HCT116 (cell line): ENCODE measurements at regions not wholly inside any gene's neighbourhood (a gene's known extent, or its start where the extent isn't known, plus 50 kb on each side); places are given as distances from the start of the nearest gene placed in this dataset.

Experiments
- ATAC-seq: fragments of 200-7000 bp; cut with Tn5 transposase; 2 replicates; pipeline ENCODE4 v1.9.1; 2020; ENCODE audit warnings: mild to moderate bottlenecking, moderate library complexity
- BruUV-seq: library from RNA; stranded (reverse); fragments of 400-500 nt; replicated peaks from 2 replicates; lab custom pipeline; 2021; lab: Mats Ljungman, UMichigan
- CTCF ChIA-PET: fragments of 300-600 bp; sonication (Branson Sonifier 250); formaldehyde crosslinking; loops from one replicate; lab custom pipeline; 2021; ENCODE audit warnings: antibody characterized with exemption; lab: Charles Lee
- POLR2A ChIA-PET: fragments of 300-600, 350-600 bp; sonication (Branson Sonifier 250); formaldehyde crosslinking; loops from one replicate; lab custom pipeline; 2021; ENCODE audit warnings: antibody characterized with exemption; lab: Charles Lee
- RAD21 ChIA-PET, 2 experiments: fragments of 300-600 bp; sonication (Branson Sonifier 250); formaldehyde crosslinking; loops; one replicate each; lab custom pipeline; 2023; ENCODE audit warnings: low total read pairs in 2 of 2; ENCODE audit not compliant: uncharacterized antibody in 2 of 2, unreplicated experiment in 2 of 2, low non-redundant PET in 1 of 2; lab: Charles Lee
- DNase-seq: peaks from one replicate; pipeline ENCODE4 v3.0.0-alpha.2; 2010; ENCODE audit warnings: low read depth, low spot score
- H2AFZ ChIP-seq: fragments of 200-600 bp; shearing (Covaris generic), sonication (generic); 2 replicates; pipeline ENCODE4 v1.6.1; 2017; ENCODE audit warnings: low read depth, mixed run types, mixed read lengths, antibody characterized with exemption, low read length; ENCODE audit not compliant: poor library complexity, severe bottlenecking
- H3K27ac ChIP-seq: 2 replicates; pipeline ENCODE4 v1.5.1; 2012; ENCODE audit warnings: low read depth, low read length
- H3K27me3 ChIP-seq: fragments of 200-600 bp; sonication (generic); 2 replicates; pipeline ENCODE4 v1.6.1; 2016; ENCODE audit warnings: mixed run types, low read length, mixed read lengths; ENCODE audit not compliant: insufficient read depth
- H3K36me3 ChIP-seq, 2 experiments: fragments of 200-500 bp in 1 of 2; fragments of 200-600 bp in 1 of 2; sonication (Bioruptor generic) in 1 of 2; sonication (generic) in 1 of 2; 2 replicates each; pipeline versions ENCODE4 v1.5.1 to v1.6.1; 2014 to 2016; ENCODE audit warnings: low read length in 2 of 2, inconsistent platforms in 1 of 2, mixed read lengths in 1 of 2, mixed run types in 1 of 2; ENCODE audit not compliant: insufficient read depth in 2 of 2, control insufficient read depth in 1 of 2
- H3K4me1 ChIP-seq, 2 experiments: fragments of 200-600 bp in 1 of 2; sonication (generic) in 1 of 2; 2 replicates each; pipeline versions ENCODE4 v1.5.1 to v1.6.1; 2012 to 2017; ENCODE audit warnings: low read length in 2 of 2, inconsistent platforms in 1 of 2, mild to moderate bottlenecking in 1 of 2, mixed read lengths in 1 of 2, mixed run types in 1 of 2, moderate library complexity in 1 of 2; ENCODE audit not compliant: insufficient read depth in 2 of 2, control insufficient read depth in 1 of 2
- H3K4me2 ChIP-seq: fragments of 200-600 bp; sonication (generic); 2 replicates; pipeline ENCODE4 v1.6.1; 2017; ENCODE audit warnings: mixed run types, low read length, mixed read lengths
- H3K4me3 ChIP-seq, 2 experiments: fragments of 200-600 bp in 1 of 2; sonication (generic) in 1 of 2; replicated peaks in 1 of 2; 2 replicates each; pipeline ENCODE4 v1.5.1; 2011 to 2016; ENCODE audit warnings: low read length in 2 of 2, control low read depth in 1 of 2, low read depth in 1 of 2, mild to moderate bottlenecking in 1 of 2, mixed read lengths in 1 of 2, mixed run types in 1 of 2
- H3K79me2 ChIP-seq: fragments of 200-600 bp; sonication (generic); 2 replicates; pipeline ENCODE4 v1.6.1; 2017; ENCODE audit warnings: mild to moderate bottlenecking, mixed run types, low read length, moderate library complexity, mixed read lengths; ENCODE audit not compliant: insufficient read depth
- H3K9ac ChIP-seq: fragments of 200-600 bp; sonication (generic); 2 replicates; pipeline ENCODE4 v1.6.1; 2016; ENCODE audit warnings: low read length, mixed read lengths
- H3K9me2 ChIP-seq: fragments of 200-600 bp; sonication (generic), shearing (Covaris generic); 2 replicates; pipeline ENCODE4 v1.6.1; 2017; ENCODE audit warnings: mixed run types, mild to moderate bottlenecking, moderate library complexity; ENCODE audit not compliant: insufficient read depth
- H3K9me3 ChIP-seq, 2 experiments: fragments of 200-500 bp in 1 of 2; fragments of 200-600 bp in 1 of 2; sonication (Bioruptor generic) in 1 of 2; sonication (generic) in 1 of 2; 2 replicates each; pipeline ENCODE4 v1.6.1; 2014 to 2017; ENCODE audit warnings: low read length in 2 of 2, mixed read lengths in 2 of 2, inconsistent platforms in 1 of 2, low read depth in 1 of 2, mild to moderate bottlenecking in 1 of 2, mixed run types in 1 of 2, moderate library complexity in 1 of 2; ENCODE audit not compliant: control insufficient read depth in 1 of 2, insufficient read depth in 1 of 2
- H4K20me1 ChIP-seq: fragments of 200-600 bp; sonication (generic), shearing (Covaris generic); 2 replicates; pipeline ENCODE4 v1.6.1; 2017; ENCODE audit warnings: mixed run types, mild to moderate bottlenecking, moderate library complexity; ENCODE audit not compliant: insufficient read depth
- CBX3 ChIP-seq: IDR thresholded peaks from 2 replicates; pipeline ENCODE4 v1.6.1; 2012; ENCODE audit warnings: low read depth
- ELF1 ChIP-seq: IDR thresholded peaks from 2 replicates; pipeline ENCODE4 v1.6.1; 2012; ENCODE audit warnings: low read depth, borderline replicate concordance
- POLR2A ChIP-seq: IDR thresholded peaks from 2 replicates; pipeline ENCODE4 v1.7.0; 2011; ENCODE audit warnings: borderline replicate concordance; ENCODE audit not compliant: insufficient read depth, insufficient read length; ENCODE audit errors: extremely low read depth
- POLR2AphosphoS5 ChIP-seq: IDR thresholded peaks from 2 replicates; pipeline ENCODE4 v1.6.1; 2011; ENCODE audit warnings: mild to moderate bottlenecking, low read depth, low read length, moderate library complexity
- RAD21 ChIP-seq: IDR thresholded peaks from 2 replicates; pipeline ENCODE4 v1.6.1; 2012; ENCODE audit warnings: low read depth, mild to moderate bottlenecking
- SIN3A ChIP-seq: IDR thresholded peaks from 2 replicates; pipeline ENCODE4 v1.6.1; 2012; ENCODE audit warnings: low read depth
- SP1 ChIP-seq: IDR thresholded peaks from 2 replicates; pipeline ENCODE4 v1.6.1; 2012; ENCODE audit warnings: low read depth
- TCF7L2 ChIP-seq: IDR thresholded peaks from 2 replicates; pipeline ENCODE4 v1.7.0; 2011; ENCODE audit warnings: borderline replicate concordance, inconsistent platforms; ENCODE audit not compliant: insufficient read depth, insufficient read length; ENCODE audit errors: extremely low read depth
- ZNF274 ChIP-seq: fragments of 200-500 bp; sonication (Bioruptor generic); IDR thresholded peaks from 2 replicates; pipeline ENCODE4 v1.6.1; 2014; ENCODE audit warnings: mild to moderate bottlenecking, low read depth, low read length, inconsistent platforms
- intact Hi-C: fragments of 100-400 bp; cut with micrococcal nuclease; formaldehyde crosslinking; loops from 2 replicates; pipeline ENCODE4 v1.10.0; 2022
- TF ChIP-seq, protein P1 (sequence below), 3 experiments: fragments of 200-600 bp in 1 of 3; sonication (generic) in 1 of 3; IDR thresholded peaks in 2 of 3; conservative IDR thresholded peaks in 1 of 3; 2 replicates each; pipeline ENCODE4 v1.5.1; 2012 to 2017; ENCODE audit warnings: low read depth in 2 of 3, low read length in 2 of 3, antibody characterized with exemption in 1 of 3, borderline replicate concordance in 1 of 3, control low read depth in 1 of 3, mild to moderate bottlenecking in 1 of 3, mixed read lengths in 1 of 3, mixed run types in 1 of 3, moderate library complexity in 1 of 3; ENCODE audit not compliant: insufficient read depth in 1 of 3
- TF ChIP-seq, protein P2 (sequence below): IDR thresholded peaks from 2 replicates; pipeline ENCODE4 v1.6.1; 2012; ENCODE audit warnings: low read depth
- TF ChIP-seq, protein P3 (sequence below): IDR thresholded peaks from 2 replicates; pipeline ENCODE4 v1.6.1; 2012

DNA sequence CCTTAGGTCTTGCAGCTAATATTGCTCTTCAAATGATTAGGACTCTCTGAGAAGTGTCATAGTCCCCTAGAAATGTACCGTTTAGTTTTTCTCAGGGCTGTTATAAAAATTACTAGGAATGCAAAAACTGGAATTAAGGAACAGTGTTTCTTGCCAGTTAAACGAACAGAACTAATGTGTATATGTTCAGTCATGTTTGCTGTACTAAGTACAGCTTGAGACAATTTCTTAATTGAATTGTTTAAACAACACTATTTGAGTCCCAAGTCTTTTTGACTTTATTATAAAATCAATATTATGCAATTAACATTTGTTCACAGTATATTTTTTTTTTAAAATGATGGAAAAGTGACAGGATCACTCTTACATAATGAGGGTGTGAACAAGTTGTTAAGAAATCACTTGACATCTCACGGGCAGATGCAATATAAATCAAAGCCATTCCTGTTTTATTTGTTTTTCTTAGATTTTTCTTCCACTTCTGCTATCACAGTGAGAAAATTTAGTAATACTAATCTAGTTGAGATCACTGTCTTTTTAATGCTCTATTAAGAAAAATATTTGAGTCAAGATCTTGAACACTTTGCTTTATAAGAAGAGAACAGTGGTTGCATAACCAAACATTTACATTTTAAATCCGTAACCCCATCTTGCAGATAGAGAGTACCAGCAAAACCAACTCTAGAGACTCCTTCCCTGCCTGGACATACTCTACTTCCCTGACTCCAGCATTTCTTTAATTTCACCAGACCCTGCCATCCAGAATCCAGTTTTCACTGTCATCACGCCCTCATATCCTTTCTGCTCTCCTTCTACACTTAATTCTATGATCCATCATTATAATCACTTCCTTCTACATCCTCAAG is 140.7 kb upstream of the KITLG start:
- H3K4me3 ChIP-seq = no peak overlapping the region
- BruUV-seq = no TSS peak
- no peak overlapping the region for H3K4me2 ChIP-seq
- no peaks in the 10 kb centered on the region for H4K20me1 ChIP-seq
- TF ChIP-seq CBX3 (no peak), SP1 (no peak), TCF7L2 (no peak)
- intact Hi-C loops = no loop called here
- ChIA-PET RAD21 (no interaction called here), POLR2A (no interaction called here), CTCF (no interaction called here)
- no peak overlapping the region for H3K27ac ChIP-seq
- H3K36me3 ChIP-seq = no peaks in the 10 kb centered on the region
- no peak overlapping the region for H3K9ac ChIP-seq
- no peaks in the 10 kb centered on the region for H3K79me2 ChIP-seq
- DNase-seq = no peak
- H3K4me1 ChIP-seq = peaks cover 0 to under 1% of the 10 kb centered on the region in 2 experiments; a peak in 1 of 4 replicates
- no peaks in the 10 kb centered on the region for H3K9me2 ChIP-seq
- no peak overlapping the region for H2AFZ ChIP-seq
- no peaks in the 10 kb centered on the region for H3K27me3 ChIP-seq
- no peaks in the 10 kb centered on the region for H3K9me3 ChIP-seq
- ATAC-seq = no peak

DNA sequence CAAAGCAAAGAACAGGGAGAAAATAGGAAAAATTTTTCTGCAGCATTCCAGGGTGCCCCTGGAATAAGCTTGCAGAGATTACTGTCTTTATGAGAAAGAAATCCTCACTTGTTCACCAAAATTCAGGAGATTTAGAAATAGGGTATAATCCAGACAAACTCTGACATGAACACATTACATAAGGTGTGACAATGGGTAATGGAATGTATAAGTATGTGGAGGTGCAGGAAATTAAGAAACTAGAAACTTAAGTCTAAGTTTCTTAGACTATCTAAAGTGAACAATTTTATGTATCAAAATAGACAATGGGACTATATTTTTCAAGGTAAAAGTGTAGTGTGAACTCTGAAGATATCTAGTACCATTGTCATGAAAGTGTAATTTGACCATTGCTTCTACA is 140.0 kb upstream of the KITLG start:
- Histone ChIP-seq H3K27ac (no peak overlapping the region), H3K9me2 (no peaks in the 10 kb centered on the region), H3K4me3 (no peak overlapping the region), H3K27me3 (no peaks in the 10 kb centered on the region), H3K36me3 (no peaks in the 10 kb centered on the region), H2AFZ (no peak overlapping the region), H4K20me1 (no peaks in the 10 kb centered on the region), H3K9me3 (no peaks in the 10 kb centered on the region), H3K9ac (no peak overlapping the region), H3K4me2 (no peak overlapping the region), H3K79me2 (no peaks in the 10 kb centered on the region), H3K4me1 (peaks cover 0 to 6% of the 10 kb centered on the region in 2 experiments; a peak in 1 of 4 replicates)
- intact Hi-C loops = no loop called here
- TF ChIP-seq SP1 = no peak
- no peak for TF ChIP-seq POLR2AphosphoS5
- TF ChIP-seq, protein P1, sequence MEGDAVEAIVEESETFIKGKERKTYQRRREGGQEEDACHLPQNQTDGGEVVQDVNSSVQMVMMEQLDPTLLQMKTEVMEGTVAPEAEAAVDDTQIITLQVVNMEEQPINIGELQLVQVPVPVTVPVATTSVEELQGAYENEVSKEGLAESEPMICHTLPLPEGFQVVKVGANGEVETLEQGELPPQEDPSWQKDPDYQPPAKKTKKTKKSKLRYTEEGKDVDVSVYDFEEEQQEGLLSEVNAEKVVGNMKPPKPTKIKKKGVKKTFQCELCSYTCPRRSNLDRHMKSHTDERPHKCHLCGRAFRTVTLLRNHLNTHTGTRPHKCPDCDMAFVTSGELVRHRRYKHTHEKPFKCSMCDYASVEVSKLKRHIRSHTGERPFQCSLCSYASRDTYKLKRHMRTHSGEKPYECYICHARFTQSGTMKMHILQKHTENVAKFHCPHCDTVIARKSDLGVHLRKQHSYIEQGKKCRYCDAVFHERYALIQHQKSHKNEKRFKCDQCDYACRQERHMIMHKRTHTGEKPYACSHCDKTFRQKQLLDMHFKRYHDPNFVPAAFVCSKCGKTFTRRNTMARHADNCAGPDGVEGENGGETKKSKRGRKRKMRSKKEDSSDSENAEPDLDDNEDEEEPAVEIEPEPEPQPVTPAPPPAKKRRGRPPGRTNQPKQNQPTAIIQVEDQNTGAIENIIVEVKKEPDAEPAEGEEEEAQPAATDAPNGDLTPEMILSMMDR (IDR thresholded peaks at IDR 0.05 in 2 of 3, conservative IDR thresholded peaks at IDR 0.05 in 1 of 3; ENCODE audit: borderline replicate concordance in 1 of 3, insufficient read depth in 1 of 3, low read depth in 2 of 3, low read length in 2 of 3) = no peak
- TF ChIP-seq ZNF274 = no peak
- TF ChIP-seq POLR2A = no peak
- TF ChIP-seq, protein P2, sequence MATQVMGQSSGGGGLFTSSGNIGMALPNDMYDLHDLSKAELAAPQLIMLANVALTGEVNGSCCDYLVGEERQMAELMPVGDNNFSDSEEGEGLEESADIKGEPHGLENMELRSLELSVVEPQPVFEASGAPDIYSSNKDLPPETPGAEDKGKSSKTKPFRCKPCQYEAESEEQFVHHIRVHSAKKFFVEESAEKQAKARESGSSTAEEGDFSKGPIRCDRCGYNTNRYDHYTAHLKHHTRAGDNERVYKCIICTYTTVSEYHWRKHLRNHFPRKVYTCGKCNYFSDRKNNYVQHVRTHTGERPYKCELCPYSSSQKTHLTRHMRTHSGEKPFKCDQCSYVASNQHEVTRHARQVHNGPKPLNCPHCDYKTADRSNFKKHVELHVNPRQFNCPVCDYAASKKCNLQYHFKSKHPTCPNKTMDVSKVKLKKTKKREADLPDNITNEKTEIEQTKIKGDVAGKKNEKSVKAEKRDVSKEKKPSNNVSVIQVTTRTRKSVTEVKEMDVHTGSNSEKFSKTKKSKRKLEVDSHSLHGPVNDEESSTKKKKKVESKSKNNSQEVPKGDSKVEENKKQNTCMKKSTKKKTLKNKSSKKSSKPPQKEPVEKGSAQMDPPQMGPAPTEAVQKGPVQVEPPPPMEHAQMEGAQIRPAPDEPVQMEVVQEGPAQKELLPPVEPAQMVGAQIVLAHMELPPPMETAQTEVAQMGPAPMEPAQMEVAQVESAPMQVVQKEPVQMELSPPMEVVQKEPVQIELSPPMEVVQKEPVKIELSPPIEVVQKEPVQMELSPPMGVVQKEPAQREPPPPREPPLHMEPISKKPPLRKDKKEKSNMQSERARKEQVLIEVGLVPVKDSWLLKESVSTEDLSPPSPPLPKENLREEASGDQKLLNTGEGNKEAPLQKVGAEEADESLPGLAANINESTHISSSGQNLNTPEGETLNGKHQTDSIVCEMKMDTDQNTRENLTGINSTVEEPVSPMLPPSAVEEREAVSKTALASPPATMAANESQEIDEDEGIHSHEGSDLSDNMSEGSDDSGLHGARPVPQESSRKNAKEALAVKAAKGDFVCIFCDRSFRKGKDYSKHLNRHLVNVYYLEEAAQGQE = no peak
- no peak for TF ChIP-seq RAD21
- TF ChIP-seq ELF1 = no peak
- TF ChIP-seq, protein P3, sequence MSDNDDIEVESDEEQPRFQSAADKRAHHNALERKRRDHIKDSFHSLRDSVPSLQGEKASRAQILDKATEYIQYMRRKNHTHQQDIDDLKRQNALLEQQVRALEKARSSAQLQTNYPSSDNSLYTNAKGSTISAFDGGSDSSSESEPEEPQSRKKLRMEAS = no peak
- no peak for TF ChIP-seq SIN3A
- BruUV-seq = no TSS peak
- no peak for ATAC-seq
- CTCF ChIA-PET = no interaction called here
- POLR2A ChIA-PET = interaction anchor here (0.5 kb wide), 1 partner anchor 1579 kb away, joined by 3 read pairs; no protein-coding TSS in a partner anchor
- DNase-seq = no peak
- RAD21 ChIA-PET = no interaction called here
